Activated CD4-positive, CD25-positive, alpha-beta regulatory T cell treated with anti-CD3 and anti-CD28 coated beads, Interleukin-2, amount 50 U/mL, for 24 hours (primary cell): ENCODE measurements at regions not wholly inside any gene's neighbourhood (a gene's known extent, or its start where the extent isn't known, plus 50 kb on each side); places are given as distances from the start of the nearest gene placed in this dataset.

Experiments
- ATAC-seq, 2 donors: fragments of 150-1000 bp; cut with Tn5 transposase; one replicate each; pipeline ENCODE4 v1.10.0; 2021; ENCODE audit warnings: mild to moderate bottlenecking in 1 of 2, moderate library complexity in 1 of 2

DNA sequence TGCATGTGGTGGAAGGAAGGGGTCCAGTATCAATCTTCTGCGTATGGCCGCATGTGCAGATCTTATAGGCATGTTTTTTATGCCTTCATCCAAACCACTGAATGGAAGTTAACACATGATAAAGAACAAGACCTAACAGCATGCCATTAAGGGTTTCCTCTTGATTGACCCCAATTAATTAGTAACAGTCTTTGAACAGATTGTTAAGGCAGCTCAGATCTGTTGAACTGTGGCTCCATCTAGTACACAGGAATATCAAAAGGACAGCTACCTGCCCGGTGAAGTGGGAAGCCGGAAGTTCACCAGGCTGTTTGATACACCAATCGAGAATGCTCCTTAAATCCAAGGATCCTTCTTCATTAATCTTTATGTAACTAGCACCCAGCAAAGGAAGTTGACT, 159.9 kb upstream of the ADAMTS16 start:
- no peak for ATAC-seq

DNA sequence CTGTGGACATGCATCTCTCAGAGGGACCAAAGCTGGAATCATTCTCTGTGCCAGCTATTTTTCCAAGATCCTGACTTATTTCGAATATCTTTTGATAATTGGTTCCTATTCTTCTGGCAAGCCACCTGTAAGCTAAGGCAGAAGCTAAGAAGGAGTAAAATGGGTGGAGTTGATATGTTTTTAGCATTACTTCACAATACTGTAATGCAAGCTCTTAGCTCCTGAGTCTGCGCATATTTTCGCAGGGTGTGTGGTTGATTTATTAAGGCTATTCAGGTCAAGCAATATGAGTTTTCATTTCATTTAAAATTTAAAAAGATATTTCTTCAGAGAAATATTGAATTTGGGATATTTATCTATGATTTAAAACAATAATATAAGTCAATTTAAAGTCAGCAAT, 158.5 kb upstream of the ADAMTS16 start:
- no peak for ATAC-seq

- no peak for ATAC-seq
Measured at GRCh38 chr5:4983701-4984100, 156.4 kb upstream of the ADAMTS16 start.

- no peak for ATAC-seq
Measured at GRCh38 chr5:4984461-4984860, 155.7 kb upstream of the ADAMTS16 start.

DNA sequence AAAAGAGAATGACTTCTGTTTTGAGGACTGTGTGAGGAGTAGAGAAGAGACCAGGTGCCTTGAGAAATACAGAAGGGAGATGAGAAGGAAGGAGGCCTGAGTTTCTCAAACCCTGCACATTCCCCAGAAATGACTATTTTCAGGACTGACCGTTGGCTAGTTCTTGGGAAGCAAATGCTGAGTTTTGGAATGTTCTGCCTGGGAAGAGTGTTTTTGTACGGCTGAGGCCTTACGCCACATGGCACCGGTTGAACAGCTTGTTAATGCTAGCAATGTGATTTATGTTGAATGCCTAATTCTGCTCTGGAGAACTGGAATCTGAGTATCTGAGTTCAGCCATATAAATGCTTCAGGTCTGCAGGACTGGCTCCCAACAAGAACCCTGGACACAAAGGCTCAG, 152.7 kb upstream of the ADAMTS16 start:
- no peak for ATAC-seq

GRCh38 chr5:4989118-4989517, 151.0 kb upstream of the ADAMTS16 start:
- ATAC-seq, result no peak

DNA sequence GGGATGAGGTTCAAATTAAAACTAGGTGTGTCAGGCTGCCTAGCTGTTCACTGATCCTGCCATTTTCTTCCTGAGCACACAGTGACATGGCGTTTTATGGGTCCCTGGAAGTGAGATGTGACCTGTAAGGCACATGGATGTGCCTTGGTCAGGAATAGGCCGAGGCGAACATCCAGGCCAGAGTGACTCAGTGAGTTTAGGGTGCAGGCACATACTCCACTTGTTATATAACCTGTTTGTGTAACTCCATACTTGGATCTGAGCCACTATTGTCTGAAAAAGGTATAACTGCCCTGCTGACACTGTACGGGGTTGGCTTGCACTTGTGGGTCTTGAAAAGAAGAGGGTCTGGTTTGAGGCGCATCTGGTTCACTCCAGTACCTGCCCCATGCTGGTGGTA, 150.1 kb upstream of the ADAMTS16 start:
- no peak for ATAC-seq

DNA sequence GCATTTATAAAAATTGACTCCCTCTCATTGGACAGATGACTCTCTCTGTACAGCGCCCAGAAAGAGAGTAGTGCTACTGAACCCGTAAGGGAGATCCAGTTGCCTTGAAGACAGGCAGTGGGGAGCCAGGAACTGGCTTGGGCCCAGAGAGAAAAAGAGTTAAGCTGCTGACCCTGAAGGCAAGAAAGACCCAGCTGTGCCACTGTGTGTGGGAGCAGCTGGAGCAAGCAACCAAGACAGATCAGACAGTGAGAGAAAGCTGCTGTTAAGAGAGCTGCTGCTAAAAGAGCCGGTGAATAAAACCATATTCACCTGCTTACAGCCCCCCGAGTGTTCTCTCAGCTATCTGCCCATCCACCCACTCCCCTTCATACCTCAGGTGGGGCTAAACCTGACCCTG, 149.7 kb upstream of the ADAMTS16 start:
- no peak for ATAC-seq

GRCh38 chr5:4991925-4992324, 148.2 kb upstream of the ADAMTS16 start:
- ATAC-seq, result no peak

DNA sequence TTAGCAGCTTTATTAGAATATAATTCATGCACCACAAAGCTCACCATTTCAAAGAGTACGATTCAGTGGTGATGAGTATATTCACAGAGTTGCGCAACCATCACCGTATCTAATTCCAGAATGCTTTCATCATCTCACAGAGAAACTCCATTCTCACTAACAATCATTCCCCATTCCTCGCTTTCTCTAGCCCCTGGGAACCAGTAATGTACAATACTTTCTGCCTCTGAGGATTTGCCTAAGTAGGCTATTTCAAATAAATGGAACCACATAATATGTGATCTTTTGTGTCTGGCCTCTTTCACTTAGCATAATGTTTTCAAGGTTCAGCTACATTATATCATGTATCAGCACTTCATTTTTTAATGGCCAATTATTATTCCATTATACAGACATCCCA, 145.1 kb upstream of the ADAMTS16 start:
- ATAC-seq, result no peak

- ATAC-seq, result no peak
Measured at GRCh38 chr5:5005353-5005752, 134.8 kb upstream of the ADAMTS16 start.

DNA sequence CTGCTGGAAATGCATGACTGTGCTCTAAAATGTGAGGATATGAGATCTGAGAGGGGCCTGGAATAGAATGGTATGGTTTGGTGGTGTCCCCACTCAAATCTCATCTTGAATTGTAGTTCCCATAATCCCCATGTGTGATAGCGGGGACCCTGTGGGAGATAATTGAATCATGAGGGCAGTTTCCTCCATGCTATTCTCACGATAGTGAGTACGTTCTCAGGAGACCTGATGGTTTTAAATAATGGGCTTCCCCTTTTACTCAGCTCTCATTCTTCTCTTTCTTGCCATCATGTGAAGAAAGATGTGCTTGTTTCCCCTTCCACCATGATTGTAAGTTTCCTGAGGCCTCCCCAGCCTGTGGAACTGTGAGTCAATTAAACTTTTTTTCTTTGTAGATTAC, 133.6 kb upstream of the ADAMTS16 start:
- ATAC-seq, result no peak

DNA sequence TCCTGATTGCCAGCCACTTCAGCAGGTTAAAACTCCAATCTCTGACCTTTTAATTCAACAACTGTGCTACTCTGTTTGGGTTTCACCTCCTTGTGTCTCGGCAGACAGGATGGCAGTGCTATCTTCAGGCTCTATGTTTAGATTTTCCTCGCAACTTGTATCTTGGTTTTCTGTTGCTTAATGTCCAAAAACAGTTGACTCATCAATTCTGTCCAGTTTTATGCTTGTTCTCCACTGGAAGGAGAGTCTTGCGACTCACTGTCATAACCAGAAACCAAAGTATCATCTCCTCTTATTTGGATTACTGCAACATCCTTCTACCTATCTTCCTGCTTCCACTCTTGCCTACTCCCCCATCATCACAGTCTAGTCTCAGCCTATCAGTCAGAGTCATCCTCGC, 130.9 kb upstream of the ADAMTS16 start:
- no peak for ATAC-seq

DNA sequence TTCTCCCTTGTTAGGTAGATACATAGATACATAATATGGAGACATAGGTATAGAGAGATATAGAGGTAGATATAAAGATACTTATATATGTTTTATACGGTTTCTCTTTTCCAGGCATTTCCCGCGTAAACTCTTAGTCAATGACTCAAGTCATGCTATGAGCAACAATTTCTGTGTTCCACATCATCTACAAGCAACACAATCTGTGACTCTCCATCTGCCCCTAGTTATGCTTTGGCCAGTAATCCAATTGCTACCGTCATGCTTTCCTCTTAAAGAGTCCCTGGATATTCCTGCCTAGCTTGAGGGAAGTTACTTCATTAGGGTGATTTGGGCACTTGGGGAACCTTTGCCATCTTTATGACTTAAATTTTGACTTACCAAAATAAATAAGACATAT, 129.0 kb upstream of the ADAMTS16 start:
- ATAC-seq, result no peak

DNA sequence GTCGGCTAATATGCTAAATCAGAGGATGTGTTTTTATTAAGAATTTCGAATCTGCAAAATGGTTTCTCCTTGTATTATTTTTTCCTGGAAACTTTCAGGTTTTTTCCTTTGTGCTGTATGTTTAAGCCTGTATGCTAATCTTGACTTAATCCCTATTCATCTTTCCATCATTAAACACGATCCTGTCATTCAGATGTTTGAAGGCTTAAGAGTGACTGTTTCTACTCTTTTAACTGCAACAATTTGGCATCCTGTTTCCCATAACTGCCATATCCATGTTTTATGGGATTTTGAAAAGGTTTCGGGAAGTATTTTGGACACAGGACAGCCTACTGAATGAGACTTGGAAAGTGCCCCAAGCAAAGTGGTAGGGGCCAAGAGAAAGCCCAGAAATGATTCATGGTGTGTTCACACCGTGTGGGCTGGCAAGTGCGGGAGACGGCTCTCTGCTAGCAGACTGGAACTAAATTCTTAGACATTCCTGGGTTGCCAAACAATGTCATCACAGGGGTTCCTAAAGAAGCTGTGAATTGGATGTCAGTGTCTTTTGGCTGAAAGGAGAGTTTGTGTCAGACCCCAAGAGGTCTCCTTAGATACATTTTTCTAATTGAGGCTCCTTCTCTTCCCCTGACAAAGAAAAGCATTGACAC, 125.4 kb upstream of the ADAMTS16 start:
- no peak for ATAC-seq

DNA sequence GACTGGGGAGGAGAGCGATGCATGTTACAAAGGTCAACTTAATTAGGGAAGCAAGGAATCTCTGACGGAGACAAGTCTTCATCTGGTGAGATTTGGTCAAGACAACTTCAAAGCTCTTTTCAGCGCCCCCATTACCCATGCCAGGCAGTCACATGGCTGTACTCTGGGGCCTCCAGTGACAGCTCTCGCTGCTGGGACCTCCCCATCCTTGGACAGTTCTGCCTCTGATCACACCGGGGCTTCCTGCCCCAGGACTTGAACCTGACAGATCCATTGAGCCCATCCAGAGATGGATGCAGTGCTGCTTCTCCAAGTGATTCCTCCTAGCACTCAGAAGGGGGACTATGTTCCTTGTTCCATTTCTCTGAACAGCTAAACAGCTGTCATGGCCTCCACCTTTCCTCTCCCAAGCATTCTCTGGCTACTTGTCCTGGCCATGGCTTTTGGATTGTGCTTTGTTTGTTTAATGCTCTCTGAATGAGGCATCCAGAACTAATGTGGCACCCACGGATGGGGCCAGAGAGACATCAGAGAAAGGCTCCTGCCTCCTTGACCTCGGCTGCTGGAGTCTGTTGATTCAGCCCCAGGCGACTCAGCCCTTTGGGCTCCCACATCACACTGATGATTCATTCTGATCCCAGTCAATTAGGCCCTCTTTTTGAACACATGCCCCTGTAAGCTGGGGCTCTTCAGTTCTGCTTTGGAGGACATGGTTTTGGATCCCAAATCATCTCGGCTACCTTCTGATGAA, 122.1 kb upstream of the ADAMTS16 start:
- no peak for ATAC-seq

- ATAC-seq, result no peak
Measured at GRCh38 chr5:5018578-5018970, 121.6 kb upstream of the ADAMTS16 start.

- no peak for ATAC-seq
Measured at GRCh38 chr5:5021436-5021835, 118.7 kb upstream of the ADAMTS16 start.

DNA sequence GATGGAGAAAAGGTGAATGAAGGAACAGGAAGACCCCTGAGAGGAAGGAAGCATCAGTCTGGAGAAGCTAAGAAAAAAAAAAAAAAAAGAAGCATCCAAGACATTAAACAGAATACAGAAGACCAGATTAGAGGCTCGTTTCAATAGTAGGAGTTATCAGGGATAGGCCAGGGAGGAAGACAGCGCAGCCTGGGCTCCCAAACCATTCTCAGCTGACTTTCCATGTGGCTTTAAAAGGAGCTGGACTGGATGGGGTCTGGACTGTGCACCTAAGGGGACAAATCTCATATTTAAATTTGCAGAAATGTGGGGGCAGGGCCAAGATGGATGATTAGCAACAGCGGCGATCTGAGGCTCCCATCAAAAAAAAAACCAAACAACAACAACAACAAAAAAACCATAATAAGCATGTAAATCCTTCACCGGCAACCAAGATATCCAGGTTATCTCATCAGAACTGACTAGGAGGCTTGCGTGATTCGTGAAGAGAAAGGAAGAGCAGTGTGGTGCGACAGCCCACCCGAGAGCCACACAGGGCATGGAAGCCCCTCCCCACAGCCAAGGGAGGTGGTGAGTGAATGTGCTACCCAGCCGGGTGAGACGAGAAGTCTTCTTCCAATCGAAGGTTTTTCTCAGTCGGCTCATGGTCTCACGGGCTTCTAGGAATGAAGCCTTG, 114.9 kb upstream of the ADAMTS16 start:
- ATAC-seq, result no peak

DNA sequence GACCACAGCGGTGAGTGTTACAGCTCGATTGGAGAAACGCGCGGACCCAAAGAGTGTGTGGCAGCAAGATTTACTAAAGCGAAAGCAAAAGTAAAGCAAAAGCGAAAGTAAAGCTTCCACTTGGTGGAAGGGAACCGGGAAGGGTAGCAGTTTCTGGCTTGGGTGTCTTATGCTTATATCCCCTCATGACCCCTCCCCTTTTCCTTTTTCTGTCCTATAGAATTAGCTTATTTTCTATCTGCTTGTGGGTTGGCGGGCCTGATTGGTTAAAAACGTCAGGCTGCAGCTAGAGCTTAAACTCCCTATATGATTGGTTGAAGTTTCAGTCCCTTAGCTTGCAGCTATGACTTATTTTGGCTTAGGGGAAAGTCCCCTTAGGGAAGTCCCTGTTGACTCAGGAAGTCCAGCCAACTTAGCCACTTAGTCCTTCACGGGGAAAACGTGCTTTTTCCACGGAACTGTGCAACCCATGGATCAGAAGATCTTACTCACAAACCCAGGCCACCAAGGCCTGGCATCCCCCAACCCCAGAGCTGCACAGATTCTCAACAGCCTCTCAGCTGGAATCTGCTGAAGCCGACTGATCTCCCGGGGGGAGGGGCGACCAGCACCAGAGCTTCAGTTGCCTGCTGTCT, 114.2 kb upstream of the ADAMTS16 start:
- no peak for ATAC-seq

DNA sequence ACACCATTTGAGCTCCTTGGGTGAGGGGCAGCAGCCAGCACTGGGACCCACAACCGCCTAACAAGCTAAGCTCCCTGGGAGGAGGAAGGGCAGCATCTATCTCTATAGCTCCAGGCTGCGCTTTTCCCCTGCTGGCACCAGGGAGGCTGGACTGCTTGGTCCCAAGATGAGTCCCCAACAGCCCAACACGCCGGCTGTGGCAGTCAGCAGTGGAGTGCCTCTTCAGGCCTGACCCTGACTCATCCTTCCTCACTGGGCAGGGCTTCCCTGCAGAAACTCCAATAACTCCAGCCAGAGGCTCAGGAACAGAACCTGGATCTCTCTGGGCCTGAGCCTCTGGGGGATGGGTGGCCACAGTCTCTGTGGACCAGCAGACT, 113.7 kb upstream of the ADAMTS16 start:
- ATAC-seq, result no peak

GRCh38 chr5:5031665-5032064, 108.5 kb upstream of the ADAMTS16 start:
- no peak for ATAC-seq

DNA sequence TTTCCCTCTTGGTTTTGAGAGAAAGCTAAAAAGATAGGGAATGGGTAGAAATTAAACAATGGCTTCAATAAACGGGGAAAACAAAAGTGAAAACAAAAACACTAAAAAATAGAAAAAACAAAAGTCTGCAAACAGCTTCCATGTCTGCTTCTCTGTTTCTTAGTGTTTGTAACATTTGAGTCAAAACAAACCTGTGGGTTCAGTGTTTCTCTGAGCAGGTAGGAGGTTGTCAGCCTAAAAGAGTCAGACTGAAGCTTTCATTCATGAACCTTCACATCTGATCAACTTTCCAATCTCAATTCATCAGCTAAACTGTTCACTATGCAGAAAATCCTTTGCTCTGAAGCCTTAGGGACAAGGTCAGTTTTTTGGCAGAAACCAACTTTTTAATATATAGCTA, 102.5 kb upstream of the ADAMTS16 start:
- ATAC-seq, result no peak

- ATAC-seq, result no peak
Measured at GRCh38 chr5:5039918-5040317, 100.2 kb upstream of the ADAMTS16 start.
